NCI-H1417 (cell line): ENCODE measurements at regions not wholly inside any gene's neighbourhood (a gene's known extent, or its start where the extent isn't known, plus 50 kb on each side); places are given as distances from the start of the nearest gene placed in this dataset.

ENCODE experiments used
- DNase-seq, 3 experiments: peaks; one replicate each; lab custom pipeline; 2025; lab: John Stamatoyannopoulos, UW

GRCh38 chr9:25613709-25614108 lies 64.5 kb downstream of the TUSC1 start:
- DNase-seq = no peak

DNA sequence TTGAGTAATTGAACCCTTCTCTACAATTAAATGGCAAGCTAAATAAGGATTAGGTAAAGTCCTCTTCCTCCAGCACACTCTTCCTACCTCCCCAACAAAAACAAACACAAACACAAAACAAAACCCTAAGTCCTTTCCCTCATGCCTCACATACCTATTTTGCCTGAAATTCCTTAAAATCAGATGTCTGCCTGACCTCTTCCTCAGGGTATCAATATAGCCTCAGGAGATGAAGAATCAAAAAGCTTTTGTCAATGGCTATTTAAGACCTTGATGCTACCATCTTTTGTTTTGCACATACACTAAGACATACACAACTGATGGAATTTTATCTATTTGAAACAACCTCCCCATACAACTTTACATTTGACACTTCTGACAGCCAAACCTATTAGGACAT lies 75.1 kb downstream of the TUSC1 start:
- no peak for DNase-seq

GRCh38 chr9:25602400-25603044 lies 75.7 kb downstream of the TUSC1 start:
- DNase-seq = no peak

DNA sequence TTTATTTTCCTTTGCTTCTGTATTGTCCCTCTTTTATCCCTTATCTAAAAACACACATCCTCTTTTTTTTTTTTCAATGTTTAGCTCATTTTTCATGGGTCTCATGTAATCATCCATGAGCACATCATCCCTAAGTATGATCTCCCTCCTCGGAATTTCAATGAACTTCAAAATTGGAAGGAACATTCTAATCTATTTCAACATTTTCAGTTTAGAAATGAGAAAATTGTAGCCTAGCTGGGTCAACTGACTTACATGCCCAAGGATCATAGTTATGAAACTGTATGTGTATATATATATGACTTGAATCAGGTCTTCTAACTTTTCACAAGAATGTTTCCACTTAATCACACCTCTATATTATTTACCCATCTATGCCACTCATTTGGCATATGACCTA lies 77.7 kb downstream of the TUSC1 start:
- no peak for DNase-seq

DNA sequence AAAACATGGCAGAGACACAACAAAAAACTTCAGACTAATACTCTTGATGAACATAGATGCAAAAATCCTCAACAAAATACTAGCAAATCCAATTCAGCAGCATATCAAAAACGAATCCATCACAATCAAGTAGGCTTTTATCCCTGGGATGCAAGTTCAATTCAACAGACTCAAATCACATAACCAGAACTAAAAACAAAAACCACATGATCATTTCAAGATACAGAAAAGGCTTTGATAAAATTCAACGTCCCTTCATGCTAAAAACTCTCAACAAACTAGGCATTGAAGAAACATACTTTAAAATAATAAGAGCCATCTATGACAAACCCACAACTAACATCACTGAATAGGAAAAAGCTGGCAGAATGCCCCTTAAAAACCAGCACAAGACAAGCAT lies 93.6 kb downstream of the TUSC1 start:
- DNase-seq = no peak

DNA sequence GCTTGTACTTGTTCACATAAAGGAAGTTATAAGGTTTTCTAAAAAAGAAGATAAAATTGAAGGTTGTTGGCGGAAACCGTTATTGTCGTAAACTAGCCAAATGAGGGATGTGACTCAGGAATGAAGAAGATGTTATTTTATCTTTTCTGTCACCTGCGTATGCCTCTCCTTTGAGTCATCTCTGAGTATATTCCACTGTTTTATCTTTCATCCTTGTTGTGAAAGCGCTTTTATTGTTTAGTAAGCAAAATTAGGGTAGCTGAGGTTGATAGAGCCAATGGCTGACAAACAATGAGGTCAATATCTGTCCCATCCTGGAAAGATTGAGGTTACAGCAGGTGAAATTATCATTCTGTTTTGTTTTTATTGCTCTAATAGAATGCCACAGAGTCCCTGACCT lies 105.0 kb downstream of the TUSC1 start:
- DNase-seq = no peak

DNA sequence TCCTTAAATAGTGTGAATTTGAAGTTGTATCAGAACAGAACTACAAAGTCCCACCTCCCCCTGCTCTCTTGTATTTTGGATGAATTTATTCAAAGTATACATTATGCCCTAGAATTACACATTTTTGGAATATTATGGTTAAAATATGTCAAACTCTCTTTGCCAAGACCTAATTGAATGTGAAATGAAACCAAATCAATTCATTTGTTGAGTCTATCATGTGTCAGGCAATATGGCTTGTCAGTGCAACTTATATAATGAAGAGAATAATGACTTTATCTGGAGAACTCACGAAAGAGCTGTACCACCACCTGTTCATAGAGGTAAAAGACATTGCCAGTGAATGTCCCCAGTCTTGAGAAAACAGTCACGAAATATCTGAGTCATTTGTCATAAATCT lies 106.8 kb downstream of the TUSC1 start:
- no peak for DNase-seq

GRCh38 chr9:25570802-25571201 lies 107.4 kb downstream of the TUSC1 start:
- DNase-seq = peak in 2 of 3 experiments; percentile 1 to 6

DNA sequence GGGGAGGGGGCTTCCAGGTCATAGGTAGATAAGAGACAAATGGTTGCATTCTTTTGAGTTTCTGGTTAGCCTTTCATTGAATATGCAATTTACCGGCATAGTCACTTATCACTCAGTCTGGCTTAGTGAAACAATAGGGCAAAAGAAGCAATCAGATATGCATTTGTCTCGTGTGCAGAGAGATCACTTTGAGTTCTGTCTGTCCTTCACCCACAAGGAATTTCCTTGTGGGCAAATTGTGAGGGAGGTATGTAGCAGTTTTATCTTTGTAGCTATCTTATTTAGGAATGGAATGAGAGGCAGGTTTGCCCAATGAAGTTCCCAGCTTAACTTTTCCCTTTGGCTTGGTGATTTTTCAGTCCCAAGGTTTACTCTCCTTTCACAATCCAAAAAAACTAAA lies 116.1 kb downstream of the TUSC1 start:
- no peak for DNase-seq

DNA sequence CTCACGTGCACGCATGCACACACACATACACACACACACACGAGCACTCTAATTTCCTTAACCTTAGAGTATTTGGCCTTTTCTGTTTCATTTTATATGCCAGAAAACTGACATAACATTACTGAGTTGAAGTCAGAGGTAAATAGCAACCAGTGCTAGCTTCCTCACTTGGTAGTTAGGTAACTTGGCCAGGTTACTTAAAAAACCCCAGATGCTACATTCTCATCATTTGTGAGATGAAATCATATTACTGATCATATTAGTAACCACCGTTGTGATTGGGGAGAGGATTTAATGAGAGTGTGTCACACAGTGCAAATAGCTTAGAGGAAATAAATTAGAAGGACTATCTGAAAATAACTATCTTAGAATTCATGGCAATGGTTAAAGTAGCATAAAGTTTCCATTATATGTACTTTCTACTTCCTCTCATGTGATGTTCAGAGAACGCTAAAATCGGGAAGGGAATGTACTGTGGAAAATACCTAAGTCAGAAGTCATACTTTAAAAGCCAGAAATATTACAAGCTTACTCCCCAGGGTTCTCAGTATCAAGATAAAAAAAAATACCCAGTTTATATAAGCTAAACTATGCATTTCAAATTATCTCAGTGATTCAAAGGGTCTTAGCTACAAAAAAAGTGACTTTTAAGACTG lies 120.5 kb downstream of the TUSC1 start:
- DNase-seq = no peak

DNA sequence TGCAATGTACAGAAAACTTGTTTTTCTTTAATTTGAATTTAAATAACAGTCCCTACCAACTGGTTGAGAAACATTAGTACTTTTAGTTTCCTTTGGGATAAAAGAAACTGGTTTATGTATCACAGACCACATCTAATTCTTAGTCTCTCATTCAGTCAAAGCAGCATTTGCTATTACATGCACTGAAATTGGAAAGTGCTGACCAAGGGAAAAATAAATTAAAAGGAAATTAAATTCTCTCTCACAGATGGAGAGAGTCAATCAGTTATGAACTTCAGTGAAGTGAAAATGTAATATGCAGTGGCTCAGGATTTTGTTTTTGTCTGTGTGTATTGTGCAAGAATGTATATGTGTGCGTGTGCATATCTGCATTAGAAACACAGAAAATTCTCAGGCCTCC lies 121.7 kb downstream of the TUSC1 start:
- no peak for DNase-seq

DNA sequence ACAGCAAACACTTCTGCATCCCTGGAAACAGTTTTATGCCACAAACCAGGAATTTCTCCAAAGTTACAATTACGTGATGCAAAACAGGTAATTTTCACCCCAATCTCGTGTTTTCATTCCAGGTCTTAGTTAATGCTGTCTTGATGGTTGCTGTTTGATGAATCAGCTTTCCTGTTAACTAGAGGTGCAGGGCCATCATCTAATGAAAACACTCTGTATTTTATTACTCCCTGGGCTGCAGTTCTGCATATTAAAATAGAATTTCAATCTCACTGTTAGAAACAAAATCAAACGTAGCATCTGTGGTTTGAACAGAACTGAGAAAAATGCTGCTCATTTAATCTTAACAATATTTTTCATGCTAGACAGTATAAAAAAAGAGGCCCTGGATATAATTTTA lies 129.4 kb downstream of the TUSC1 start:
- DNase-seq = no peak

GRCh38 chr9:25543806-25544205 lies 134.4 kb downstream of the TUSC1 start:
- no peak for DNase-seq

DNA sequence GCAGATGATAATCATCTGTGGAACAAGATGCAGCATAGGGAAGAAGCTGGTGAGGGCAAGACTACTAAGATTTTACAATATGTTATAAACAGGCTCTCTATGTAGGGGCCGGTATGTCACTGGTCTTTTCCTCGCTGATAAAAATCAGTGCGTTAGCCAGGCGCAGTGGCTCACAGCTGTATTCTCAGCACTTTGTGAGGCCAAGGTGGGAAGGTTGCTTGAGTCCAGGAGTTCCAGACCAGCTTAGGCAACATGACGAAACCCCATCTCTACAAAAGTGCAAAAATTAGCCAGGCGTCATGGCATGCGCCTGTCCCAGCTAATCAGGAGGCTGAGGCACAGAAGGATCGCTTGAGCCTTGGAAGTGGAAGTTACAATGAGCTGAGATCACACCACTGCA lies 135.9 kb downstream of the TUSC1 start:
- DNase-seq = no peak

DNA sequence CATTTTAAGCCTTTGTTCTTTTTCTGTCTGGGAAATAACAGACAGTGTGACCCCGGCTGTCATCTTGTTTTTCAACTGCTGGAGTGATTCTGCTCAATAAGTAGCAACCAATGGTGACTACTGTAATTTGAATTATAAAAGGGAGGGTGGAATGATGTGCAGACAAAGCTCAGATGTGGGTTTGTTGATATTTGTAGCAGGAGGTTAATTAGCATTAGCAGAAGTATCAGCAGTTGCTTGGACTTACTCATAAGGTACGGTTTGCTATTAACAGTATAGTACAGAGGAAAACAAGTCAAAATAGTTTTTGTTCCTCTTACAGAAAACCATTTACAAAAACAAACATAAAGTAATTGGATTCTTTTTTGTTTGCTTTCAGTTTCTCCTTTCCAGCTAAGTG lies 140.4 kb downstream of the TUSC1 start:
- no peak for DNase-seq

DNA sequence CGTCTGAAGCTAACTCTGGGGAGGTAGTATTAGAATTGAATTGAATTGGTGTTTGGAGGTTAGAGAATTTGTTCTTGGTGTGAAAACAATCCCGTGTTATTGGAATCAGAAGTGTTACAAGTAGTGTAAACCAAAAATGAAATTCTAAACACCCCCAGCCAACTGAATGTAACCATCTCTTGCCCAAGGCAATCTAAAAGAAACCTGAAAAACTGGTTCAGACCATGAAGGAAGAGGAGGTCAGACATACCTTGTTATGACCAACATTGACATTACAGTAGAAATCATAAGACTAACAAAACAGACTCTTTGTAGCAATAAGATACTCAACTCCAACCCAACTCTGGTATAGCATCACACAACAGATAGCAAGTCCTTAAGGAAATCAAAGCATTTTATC lies 159.0 kb downstream of the TUSC1 start:
- DNase-seq = peak in 1 of 3 experiments; percentile 0

DNA sequence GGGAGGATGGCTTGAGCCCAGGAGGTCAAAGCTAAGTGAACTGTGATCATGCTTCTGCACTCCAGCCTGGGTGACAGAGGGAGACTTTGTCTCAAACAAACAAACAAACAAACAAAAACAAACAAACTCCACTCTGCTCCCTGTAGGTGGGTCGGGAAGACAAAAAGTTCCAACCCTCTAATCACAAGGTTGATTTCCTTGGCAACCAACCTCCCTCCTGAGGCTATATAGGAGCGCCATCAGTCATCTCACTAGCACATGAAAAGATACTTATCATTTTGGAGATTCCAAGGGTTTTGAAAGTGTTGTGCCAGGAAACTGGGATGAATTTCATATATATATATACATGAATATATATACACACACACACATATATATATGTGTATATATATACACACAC lies 160.5 kb downstream of the TUSC1 start:
- no peak for DNase-seq

- DNase-seq = no peak
These were observed 164.7 kb downstream of the TUSC1 start for GRCh38 chr9:25513509-25514033.

GRCh38 chr9:25505644-25506043 lies 172.6 kb downstream of the TUSC1 start:
- DNase-seq = no peak

- no peak for DNase-seq
These were observed 196.9 kb downstream of the TUSC1 start for GRCh38 chr9:25481372-25481771.

DNA sequence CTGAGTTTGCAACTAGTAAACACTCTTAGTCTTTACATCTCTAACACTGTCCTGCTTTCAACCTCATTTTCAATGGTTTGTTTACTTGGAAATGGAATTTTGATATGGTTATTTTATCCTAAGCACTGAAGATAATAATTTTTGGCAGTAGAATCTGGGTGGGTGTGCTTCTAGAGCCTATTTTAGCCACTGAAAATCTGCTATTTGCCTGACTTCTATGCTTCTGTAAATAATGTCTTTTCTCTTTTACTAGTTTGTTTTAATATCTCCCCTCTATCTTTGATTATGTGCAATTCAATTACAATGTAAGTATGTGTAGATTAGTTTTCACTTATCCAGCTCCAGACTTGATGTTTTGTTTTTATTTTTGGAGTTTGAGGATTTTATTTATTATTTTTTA lies 197.5 kb downstream of the TUSC1 start:
- no peak for DNase-seq

DNA sequence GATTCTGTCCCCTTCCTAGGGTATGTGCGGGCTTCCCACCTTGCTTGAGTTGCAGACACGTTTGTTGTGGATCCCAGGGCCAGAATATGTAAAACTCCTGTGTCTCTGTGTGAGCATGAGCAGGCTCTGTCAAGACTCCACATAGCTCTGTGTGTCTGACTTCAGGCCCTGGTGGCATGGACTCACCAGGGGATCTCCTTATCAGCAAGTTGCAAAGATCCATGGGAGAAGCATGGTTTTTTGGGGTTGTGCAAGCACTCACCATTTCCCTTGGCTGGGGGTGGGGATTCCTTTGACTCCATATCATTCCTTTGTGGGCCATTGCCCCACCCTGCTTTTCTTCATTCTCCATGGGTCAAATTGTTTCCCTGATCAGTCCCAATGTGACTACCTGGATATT lies 205.6 kb downstream of the TUSC1 start:
- DNase-seq = no peak

DNA sequence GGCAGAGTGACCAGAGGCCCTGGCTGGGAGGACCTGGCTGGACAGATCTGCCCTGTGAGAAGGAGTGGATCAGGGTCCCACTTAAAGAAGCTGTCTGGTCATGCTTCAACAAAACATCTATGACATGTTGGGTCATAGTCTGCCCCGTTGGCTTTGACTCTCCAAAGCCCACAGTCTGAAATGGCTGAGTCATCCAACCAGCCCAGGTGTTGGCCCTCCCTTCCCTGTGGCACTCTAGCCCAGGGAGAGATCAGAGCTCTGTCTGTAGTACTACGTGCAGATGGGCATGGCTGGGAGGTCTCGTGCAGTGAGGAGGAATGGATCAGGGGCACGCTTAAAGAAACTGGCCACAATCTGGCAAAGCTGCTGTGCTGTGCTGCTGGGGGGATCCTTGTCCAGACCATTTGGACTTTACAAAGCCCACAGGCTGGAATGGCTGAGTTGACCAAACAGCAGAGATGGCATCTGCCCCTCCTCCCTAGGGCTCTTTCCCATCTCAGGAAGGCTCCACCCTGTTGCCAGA lies 206.1 kb downstream of the TUSC1 start:
- no peak for DNase-seq

GRCh38 chr9:25461416-25461815 lies 216.8 kb downstream of the TUSC1 start:
- DNase-seq = no peak
